ENCODE measurements at regions not wholly inside any gene's neighbourhood (a gene's known extent, or its start where the extent isn't known, plus 50 kb on each side); places are given as distances from the start of the nearest gene placed in this dataset.

DNA sequence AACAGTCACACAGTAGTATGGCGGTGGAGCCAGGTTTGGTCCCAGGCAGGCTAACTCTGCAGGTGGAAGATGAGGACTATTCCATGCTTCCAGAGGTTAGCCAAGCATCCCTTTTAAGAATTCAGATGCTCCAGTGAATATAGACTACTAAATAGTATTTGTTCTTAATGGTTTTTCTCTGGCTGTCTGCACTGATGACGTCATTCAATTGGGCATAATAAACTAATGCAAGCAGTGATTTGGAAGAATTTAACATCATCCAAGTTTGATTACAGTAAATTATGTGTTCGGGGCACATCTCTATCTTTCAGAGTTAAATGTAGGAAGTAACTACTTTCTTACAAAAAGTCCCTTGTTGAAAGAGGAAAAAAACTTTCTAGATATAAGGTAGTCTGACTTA lies 78.8 kb upstream of the RND3 start:
- CTCF ChIA-PET: no interaction called here

DNA sequence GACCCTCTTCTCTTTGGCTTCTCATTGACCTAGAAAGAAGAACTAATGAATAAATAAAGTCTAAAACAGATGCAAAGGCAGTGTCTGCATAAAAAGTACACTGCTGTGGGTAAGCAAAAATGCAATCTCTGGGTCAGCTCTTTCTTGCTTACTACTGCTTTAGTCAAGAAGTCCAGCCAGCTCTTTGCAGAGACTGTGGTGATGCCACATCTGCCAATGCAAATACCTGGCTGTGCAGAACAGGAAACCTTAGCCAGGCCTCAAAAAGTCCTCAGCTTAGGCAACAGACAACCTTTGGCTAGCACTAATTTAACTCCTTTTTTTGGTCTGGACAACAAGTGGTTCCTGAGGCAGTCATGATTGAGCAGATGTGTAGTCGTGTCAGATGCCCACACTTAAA lies 73.6 kb upstream of the RND3 start:
- Histone ChIP-seq H3K4me3 (ENCODE audit: low read depth, low read length) (no peak overlapping the region), H3K4me1 (ENCODE audit: control insufficient read depth, insufficient read depth, low read length) (no peaks in the 10 kb centered on the region), H3K9me3 (ENCODE audit: control insufficient read depth, insufficient read depth, low read depth, low read length) (no peaks in the 10 kb centered on the region), H3K27ac (ENCODE audit: extremely low read depth, low read depth, low read length) (no peak overlapping the region), H3K36me3 (ENCODE audit: control insufficient read depth in 2 of 2, insufficient read depth in 1 of 2, low read length in 2 of 2) (no peaks in the 10 kb centered on the region)
- TF ChIP-seq ZNF837 (tag by site-specific recombination; IDR thresholded peaks at IDR 0.05): no peak
- TF ChIP-seq ZNF184 (tag by site-specific recombination; IDR thresholded peaks at IDR 0.05): no peak
- TF ChIP-seq ZNF530 (tag by site-specific recombination; IDR thresholded peaks at IDR 0.05; ENCODE audit: low read depth): no peak
- TF ChIP-seq SP2 (tag by site-specific recombination; IDR thresholded peaks at IDR 0.05): no peak
- ChIA-PET POLR2A (no interaction called here), CTCF (interaction anchor here (1.8 kb wide), 1 partner anchor 13 kb away, joined by 5 read pairs; no protein-coding TSS in a partner anchor)

More for the DNA sequence above, 78.8 kb upstream of the RND3 start:
- H3K27ac ChIP-seq (ENCODE audit: extremely low read depth, low read depth, low read length): no peak overlapping the region
- no peaks in the 10 kb centered on the region for H3K36me3 ChIP-seq (ENCODE audit: control insufficient read depth in 2 of 2, insufficient read depth in 1 of 2, low read length in 2 of 2)
- POLR2A ChIA-PET: no interaction called here
- no peaks in the 10 kb centered on the region for H3K9me3 ChIP-seq (ENCODE audit: control insufficient read depth, insufficient read depth, low read depth, low read length)
- no peak for TF ChIP-seq ZNF214 (tag by site-specific recombination; IDR thresholded peaks at IDR 0.05; ENCODE audit: borderline replicate concordance)
- no peak for TF ChIP-seq ZNF610 (tag by site-specific recombination; IDR thresholded peaks at IDR 0.05; ENCODE audit: borderline replicate concordance)
- no peak for TF ChIP-seq ZNF664 (tag by site-specific recombination; IDR thresholded peaks at IDR 0.05)
- no peak for TF ChIP-seq ZNF792 (tag by site-specific recombination; IDR thresholded peaks at IDR 0.05)
- TF ChIP-seq ZFP69B (tag by site-specific recombination; IDR thresholded peaks at IDR 0.05): no peak
- TF ChIP-seq, protein P1, sequence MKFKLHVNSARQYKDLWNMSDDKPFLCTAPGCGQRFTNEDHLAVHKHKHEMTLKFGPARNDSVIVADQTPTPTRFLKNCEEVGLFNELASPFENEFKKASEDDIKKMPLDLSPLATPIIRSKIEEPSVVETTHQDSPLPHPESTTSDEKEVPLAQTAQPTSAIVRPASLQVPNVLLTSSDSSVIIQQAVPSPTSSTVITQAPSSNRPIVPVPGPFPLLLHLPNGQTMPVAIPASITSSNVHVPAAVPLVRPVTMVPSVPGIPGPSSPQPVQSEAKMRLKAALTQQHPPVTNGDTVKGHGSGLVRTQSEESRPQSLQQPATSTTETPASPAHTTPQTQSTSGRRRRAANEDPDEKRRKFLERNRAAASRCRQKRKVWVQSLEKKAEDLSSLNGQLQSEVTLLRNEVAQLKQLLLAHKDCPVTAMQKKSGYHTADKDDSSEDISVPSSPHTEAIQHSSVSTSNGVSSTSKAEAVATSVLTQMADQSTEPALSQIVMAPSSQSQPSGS (tag by site-specific recombination; IDR thresholded peaks at IDR 0.05; ENCODE audit: low read depth): peak; percentile 86
- no peak for TF ChIP-seq SP2 (tag by site-specific recombination; IDR thresholded peaks at IDR 0.05)
- TF ChIP-seq ZNF660 (tag by site-specific recombination; IDR thresholded peaks at IDR 0.05): no peak
- TF ChIP-seq ZNF169 (tag by site-specific recombination; IDR thresholded peaks at IDR 0.05): no peak
- H3K4me1 ChIP-seq (ENCODE audit: control insufficient read depth, insufficient read depth, low read length): no peaks in the 10 kb centered on the region
- no peak overlapping the region for H3K4me3 ChIP-seq (ENCODE audit: low read depth, low read length)

DNA sequence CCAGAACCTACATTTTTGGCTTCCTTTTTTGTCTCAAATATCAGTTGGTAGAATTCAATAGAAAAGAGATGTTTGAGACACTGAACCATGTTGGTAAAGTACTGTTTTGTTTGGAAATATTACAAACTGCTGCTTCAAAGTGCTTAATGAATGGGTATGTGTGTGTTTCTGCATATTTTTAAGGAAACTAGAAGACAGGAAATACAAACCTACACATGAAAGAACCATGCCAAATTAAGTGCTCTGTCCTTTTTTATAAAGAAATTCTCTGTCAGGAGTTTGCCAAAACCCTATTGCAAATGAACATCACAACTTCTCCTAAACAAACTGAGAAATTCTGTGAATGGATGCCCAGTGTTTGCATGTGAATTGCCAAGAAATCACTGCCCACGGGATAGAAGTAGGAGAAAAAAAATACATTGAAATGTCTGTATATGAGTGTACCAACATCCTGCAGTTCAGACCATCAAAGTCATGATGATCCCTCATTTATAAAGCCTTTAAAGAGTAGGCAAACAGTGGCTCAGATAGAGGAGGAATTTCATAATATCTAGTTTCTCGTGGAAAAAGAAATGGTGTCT lies 69.6 kb upstream of the RND3 start:
- Histone ChIP-seq H3K27ac (ENCODE audit: extremely low read depth, low read depth, low read length) (no peak overlapping the region), H3K36me3 (ENCODE audit: control insufficient read depth in 2 of 2, insufficient read depth in 1 of 2, low read length in 2 of 2) (no peaks in the 10 kb centered on the region), H3K4me1 (ENCODE audit: control insufficient read depth, insufficient read depth, low read length) (no peaks in the 10 kb centered on the region), H3K9me3 (ENCODE audit: control insufficient read depth, insufficient read depth, low read depth, low read length) (no peaks in the 10 kb centered on the region), H3K4me3 (ENCODE audit: low read depth, low read length) (no peak overlapping the region)
- no peak for TF ChIP-seq ZNF350 (tag by site-specific recombination; IDR thresholded peaks at IDR 0.05)
- TF ChIP-seq IKZF3 (tag by site-specific recombination; IDR thresholded peaks at IDR 0.05): no peak
- TF ChIP-seq ZNF600 (tag by site-specific recombination; IDR thresholded peaks at IDR 0.05): no peak
- CTCF ChIA-PET: no interaction called here
- POLR2A ChIA-PET: no interaction called here

GRCh38 chr2:150555611-150556356 lies 68.3 kb upstream of the RND3 start:
- CTCF ChIA-PET: no interaction called here
- POLR2A ChIA-PET: no interaction called here
- TF ChIP-seq ZNF473 (tag by site-specific recombination; IDR thresholded peaks at IDR 0.05): no peak
- no peak for TF ChIP-seq ZBTB7A (tag by site-specific recombination; IDR thresholded peaks at IDR 0.05; ENCODE audit: low read depth)
- no peak for TF ChIP-seq ZNF184 (tag by site-specific recombination; IDR thresholded peaks at IDR 0.05)
- no peak for TF ChIP-seq ZFP37 (tag by site-specific recombination; IDR thresholded peaks at IDR 0.05)
- no peak for TF ChIP-seq EGR2 (tag by site-specific recombination; IDR thresholded peaks at IDR 0.05; ENCODE audit: low read depth)
- TF ChIP-seq BCL11B (tag by site-specific recombination; IDR thresholded peaks at IDR 0.05; ENCODE audit: low read depth): no peak
- no peak for TF ChIP-seq REST (tag by site-specific recombination; IDR thresholded peaks at IDR 0.05)

More at GRCh38 chr2:150555611-150556356, 68.3 kb upstream of the RND3 start:
- no peaks in the 10 kb centered on the region for H3K9me3 ChIP-seq (ENCODE audit: control insufficient read depth, insufficient read depth, low read depth, low read length)
- no peak overlapping the region for H3K4me3 ChIP-seq (ENCODE audit: low read depth, low read length)
- H3K36me3 ChIP-seq (ENCODE audit: control insufficient read depth in 2 of 2, insufficient read depth in 1 of 2, low read length in 2 of 2): no peaks in the 10 kb centered on the region
- no peak overlapping the region for H3K27ac ChIP-seq (ENCODE audit: extremely low read depth, low read depth, low read length)
- no peaks in the 10 kb centered on the region for H3K4me1 ChIP-seq (ENCODE audit: control insufficient read depth, insufficient read depth, low read length)

Measured in HEK293 (cell line).